ELR (cell line): ENCODE measurements at regions not wholly inside any gene's neighbourhood (a gene's known extent, or its start where the extent isn't known, plus 50 kb on each side); places are given as distances from the start of the nearest gene placed in this dataset.
"Not testable (repeated sequence)": the region's sequence is repeated elsewhere in the genome, so short reads cannot be mapped to it uniquely, and the experiment has no call there.

Experiments used
- DNase-seq: peaks from one replicate; pipeline ENCODE4 v3.0.0-alpha.2; 2015; ENCODE audit warnings: low read depth

DNA sequence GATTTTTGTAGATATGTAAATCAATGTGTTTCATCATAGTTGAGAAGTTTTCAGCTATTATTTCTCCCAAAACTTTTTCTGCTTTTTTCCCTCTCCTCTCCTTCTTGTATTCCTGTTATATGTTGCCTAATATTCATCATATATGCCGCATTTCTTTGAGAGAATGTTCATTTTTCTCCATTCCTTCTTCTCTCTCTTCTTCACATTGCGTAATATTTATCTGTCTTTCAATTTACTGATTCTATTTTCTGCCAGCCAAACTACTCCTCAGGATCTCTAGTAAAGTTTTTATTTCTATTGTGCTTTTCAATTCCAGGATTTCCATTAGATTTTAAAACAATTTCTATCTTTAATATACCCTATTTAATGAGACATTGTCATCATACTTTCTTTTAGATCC lies 896.8 kb downstream of the EPHA7 start:
- DNase-seq, result no peak

GRCh38 chr6:92521553-92521952 lies 897.8 kb downstream of the EPHA7 start:
- DNase-seq, result no peak

GRCh38 chr6:92510137-92510536 lies 909.2 kb downstream of the EPHA7 start:
- no peak for DNase-seq

GRCh38 chr6:92507552-92507951 lies 911.8 kb downstream of the EPHA7 start:
- no peak for DNase-seq

DNA sequence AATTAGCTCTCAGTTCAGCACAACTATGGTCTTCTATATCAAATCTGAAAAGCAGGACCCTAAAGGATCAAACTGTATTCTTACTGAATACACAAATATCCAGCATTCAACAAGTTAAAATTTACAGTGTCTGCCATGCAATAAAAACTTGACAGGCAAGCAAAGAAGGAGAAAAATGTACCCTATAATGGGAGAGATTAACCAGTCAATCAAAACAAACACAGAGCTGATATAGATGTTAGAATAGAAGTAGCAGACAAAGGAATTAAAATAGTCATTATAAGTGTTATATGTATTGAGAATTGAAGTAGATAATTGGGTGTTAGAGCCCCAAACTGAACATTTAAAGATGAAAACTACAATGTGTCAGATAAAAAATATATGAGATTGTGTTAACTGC lies 914.9 kb downstream of the EPHA7 start:
- DNase-seq, result no peak

DNA sequence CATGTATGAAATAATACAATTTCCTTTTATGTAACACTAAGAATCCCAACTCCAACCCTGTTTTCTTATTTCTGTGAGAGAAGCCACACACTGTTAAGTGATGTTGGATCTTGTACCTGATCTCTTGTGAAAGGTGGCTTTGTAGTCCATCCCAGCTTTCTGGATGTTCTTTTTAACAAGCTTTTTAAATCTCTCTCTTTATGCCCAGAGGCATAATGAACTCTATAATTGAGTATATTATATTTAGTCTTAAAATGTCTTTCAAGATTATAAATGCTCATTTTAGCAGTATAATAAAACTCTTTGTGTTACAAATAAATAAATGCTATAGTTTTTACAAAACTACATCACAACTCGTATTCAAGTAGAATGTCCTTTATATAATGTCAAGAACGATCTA lies 922.1 kb downstream of the EPHA7 start:
- no peak for DNase-seq

GRCh38 chr6:92496527-92496926 lies 922.8 kb downstream of the EPHA7 start:
- DNase-seq, result no peak

GRCh38 chr6:92495242-92495641 lies 924.1 kb downstream of the EPHA7 start:
- no peak for DNase-seq

DNA sequence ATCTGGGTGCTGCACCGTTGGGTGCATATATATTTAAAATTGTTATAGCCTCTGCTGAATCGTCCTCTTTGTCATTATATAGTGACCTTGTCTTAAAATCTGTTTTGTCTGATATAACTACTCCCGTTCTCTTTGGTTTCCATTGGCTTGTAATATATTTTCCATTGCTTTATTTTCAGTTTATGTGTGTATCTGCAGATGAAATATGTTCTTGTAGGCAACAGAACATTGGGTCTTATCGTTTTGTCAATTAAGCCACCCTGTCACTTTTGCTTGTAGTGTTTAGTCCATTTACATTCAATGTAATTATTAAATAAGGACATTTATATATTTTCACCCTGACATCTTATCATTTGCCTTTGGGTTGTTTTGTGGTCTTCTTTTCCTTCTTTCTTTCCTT lies 933.9 kb downstream of the EPHA7 start:
- DNase-seq, result no peak

GRCh38 chr6:92479831-92480230 lies 939.5 kb downstream of the EPHA7 start:
- no peak for DNase-seq

GRCh38 chr6:92473056-92473455 lies 946.3 kb downstream of the EPHA7 start:
- DNase-seq, result no peak

DNA sequence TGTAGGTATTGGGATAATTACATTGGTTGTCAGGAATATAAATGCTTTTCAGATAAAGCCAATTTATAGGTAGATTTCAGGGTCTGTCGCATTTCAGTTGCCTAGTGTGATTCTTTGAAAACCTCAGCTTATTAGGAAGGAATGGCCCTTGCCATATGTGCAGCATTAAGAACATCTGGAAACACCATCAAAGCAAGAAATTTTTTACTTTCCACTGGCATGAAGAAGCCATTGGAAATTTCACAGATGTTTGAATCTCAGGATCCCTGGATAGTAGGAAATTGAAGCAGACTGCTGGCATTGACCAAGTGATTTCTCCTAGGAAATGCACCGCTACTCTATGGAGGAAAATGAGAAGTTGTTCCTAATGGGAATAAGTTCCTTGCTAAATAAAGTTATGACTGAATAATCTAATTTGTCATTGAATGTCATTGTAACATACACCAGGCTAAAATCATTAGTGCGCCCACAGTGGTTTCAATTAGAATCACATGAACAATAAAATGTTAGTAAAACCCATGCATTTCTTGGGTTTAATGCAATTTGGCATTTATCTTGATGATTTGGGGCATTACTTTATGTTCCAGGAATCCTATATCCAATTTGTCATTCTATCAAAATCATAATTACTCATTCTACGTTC lies 950.1 kb downstream of the EPHA7 start:
- DNase-seq, result no peak

GRCh38 chr6:92468066-92468465 lies 951.3 kb downstream of the EPHA7 start:
- DNase-seq, result no peak

- no peak for DNase-seq
These were observed 959.2 kb downstream of the EPHA7 start for GRCh38 chr6:92460133-92460532.

- no peak for DNase-seq
These were observed 959.8 kb downstream of the EPHA7 start for GRCh38 chr6:92459606-92460005.

DNA sequence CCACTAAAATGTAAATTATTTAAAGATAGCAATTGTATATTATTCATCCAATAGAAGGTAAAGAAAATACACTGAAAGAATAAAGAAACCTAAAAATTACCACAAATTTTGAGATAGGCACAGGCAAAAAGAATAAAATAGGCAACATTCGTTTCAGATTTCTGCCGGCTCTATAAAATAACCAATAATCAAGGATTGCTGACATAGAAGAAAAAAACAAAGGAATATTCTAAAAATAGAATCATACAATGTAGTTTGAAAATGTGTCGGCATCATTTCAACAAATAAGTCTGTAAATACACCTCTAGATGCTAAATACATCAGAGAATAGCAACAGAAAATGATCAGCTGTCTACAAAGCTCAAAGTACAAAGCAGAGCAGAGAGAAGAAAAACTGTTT lies 973.3 kb downstream of the EPHA7 start:
- no peak for DNase-seq

DNA sequence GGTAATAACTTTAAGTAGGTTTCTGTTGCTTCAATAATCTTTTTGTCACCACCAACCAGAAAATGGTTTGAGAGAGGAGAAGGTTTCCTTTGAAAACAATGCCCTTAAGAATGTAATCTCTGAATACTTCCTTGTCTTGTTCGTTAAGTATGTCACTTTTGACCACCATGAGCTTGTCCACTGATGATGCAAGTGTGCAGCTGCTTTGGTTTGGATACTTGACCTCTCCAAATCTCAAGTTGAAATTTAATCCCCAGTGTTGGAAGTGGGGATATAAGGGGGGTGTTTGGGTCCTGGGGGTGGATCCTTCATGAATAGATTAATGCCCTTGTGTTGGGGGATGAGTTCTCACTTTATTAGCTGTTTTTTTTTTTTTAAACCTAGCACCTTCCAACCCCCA lies 985.4 kb downstream of the EPHA7 start:
- DNase-seq, result no peak

GRCh38 chr6:92431502-92431901 lies 987.9 kb downstream of the EPHA7 start:
- no peak for DNase-seq

DNA sequence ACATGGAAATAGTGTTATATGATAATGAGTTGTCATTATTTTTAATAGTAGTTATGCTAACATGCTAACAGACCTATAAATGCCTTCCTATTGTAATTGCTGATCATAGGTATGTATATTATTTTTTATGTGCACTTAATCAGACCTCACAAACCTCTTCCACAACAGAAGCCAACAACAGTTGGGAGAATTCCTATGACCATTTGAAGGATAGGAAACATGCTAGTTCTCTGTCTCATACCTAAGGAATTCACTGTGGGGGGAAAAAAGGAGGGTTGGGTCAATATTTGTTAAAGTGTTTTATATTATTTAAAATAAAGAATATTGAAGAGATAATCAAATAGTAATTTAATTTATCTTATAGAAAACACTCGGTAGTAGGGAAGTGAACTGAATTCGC lies 990.9 kb downstream of the EPHA7 start:
- no peak for DNase-seq

- no peak for DNase-seq
These were observed 991.9 kb downstream of the EPHA7 start for GRCh38 chr6:92427453-92427852.

DNA sequence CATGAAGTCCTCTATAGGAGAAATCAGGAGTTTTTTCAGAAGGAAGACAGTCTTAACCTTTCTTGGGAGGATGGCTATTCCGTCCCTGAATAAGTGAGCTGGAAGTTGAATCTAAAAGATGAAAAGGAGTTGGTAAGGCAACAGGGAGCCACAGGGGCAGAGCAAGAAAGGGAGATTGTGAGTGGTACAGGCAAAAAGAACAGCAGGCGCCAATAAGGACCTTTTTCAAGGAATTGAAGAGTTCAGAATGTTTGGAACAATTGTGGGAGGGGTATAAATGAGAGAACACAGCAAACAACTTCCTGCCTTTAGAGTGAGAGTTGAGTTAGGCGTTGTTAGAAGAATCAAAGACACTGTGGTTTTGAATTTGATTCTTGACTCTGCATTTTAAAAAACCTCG lies 1003.7 kb downstream of the EPHA7 start:
- no peak for DNase-seq

DNA sequence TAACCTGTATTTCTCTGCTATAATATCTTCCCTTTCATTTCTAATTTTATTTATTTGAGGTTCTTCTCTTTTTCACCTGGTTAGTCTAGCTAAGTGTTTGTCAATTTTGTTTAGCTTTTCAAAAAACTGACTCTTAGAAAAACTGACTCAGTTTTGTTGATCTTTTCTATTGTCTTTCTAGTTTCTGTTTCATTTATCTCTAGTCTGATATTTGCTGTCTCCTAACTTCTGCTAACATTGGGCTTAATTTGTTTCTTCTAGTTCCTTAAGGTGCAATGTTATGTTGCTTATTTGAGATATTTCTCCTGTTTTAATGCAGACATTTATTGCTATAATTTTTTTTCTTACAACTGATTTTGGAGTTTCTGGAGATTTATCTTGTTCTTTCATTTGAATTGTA lies 1011.0 kb downstream of the EPHA7 start:
- DNase-seq, result no peak

DNA sequence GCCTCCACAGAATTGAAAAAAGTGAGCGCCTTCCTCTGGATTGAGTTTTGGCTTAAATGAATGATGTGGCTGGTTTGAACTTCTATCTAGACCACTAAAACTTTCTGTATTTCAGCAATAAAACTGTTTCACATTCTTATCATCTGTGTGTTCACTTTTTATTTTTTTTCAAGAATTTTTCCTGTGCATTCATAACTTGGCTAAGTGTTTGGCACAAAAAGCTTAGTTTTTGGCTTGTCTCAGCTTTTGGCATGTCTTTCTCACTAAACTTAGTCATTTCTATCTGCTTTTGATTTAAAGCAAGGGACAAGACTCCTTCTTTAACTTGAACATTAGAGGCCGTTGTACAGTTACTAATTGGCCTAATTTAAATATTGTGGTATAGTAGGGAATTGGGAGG lies 1015.1 kb downstream of the EPHA7 start:
- no peak for DNase-seq

DNA sequence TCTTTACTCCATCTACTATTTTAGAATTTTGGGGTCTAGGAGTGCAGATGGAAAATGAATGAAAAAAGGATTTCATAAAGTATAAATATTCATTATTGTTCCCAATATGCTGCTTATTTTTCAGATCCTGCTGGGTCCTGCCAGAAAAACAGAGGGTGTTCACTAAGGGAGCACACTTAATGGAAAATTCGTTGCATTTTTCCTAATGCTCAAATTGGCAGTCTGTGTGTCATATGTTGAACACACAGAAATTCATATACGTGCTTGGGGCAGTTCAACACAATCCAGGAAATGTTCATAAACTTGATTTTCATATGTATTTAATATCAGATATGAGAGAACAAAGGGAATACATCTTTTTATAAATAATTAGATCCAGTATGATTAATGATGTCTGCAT lies 1019.4 kb downstream of the EPHA7 start:
- DNase-seq, result no peak

- not testable (repeated sequence) for DNase-seq
These were observed 1030.7 kb downstream of the EPHA7 start for GRCh38 chr6:92388706-92389105.
